OCI-LY3 (cell line): ENCODE measurements at regions not wholly inside any gene's neighbourhood (a gene's known extent, or its start where the extent isn't known, plus 50 kb on each side); places are given as distances from the start of the nearest gene placed in this dataset.

Source experiments
- H2AFZ ChIP-seq: fragments of 200-600, 300-600 bp; shearing (Covaris generic); 2 replicates; pipeline ENCODE4 v1.6.0; 2014; ENCODE audit warnings: antibody characterized with exemption, low read depth, low read length
- H3K27ac ChIP-seq: fragments of 200-600, 300-600 bp; sonication (generic); 2 replicates; pipeline ENCODE4 v1.5.1; 2014; ENCODE audit warnings: mild to moderate bottlenecking, low read length, moderate library complexity, mixed read lengths
- H3K27me3 ChIP-seq: fragments of 200-600, 300-600 bp; sonication (generic); 2 replicates; pipeline ENCODE4 v1.6.1; 2014; ENCODE audit warnings: low read depth, low read length, mixed read lengths
- H3K36me3 ChIP-seq: fragments of 200-600, 300-600 bp; sonication (generic); replicated peaks from 2 replicates; pipeline ENCODE3; 2014; ENCODE audit warnings: low read depth, low read length, mixed read lengths
- H3K4me1 ChIP-seq: fragments of 300-600, 200-600 bp; sonication (generic); 2 replicates; pipeline ENCODE4 v1.6.1; 2014; ENCODE audit warnings: low read length, mixed read lengths
- H3K4me2 ChIP-seq: fragments of 200-600, 300-600 bp; sonication (generic); 2 replicates; pipeline ENCODE4 v1.6.1; 2014; ENCODE audit warnings: low read length, mixed read lengths
- H3K4me3 ChIP-seq: fragments of 300-600, 200-600 bp; sonication (generic); 2 replicates; pipeline ENCODE4 v1.5.1; 2014; ENCODE audit warnings: antibody characterized with exemption, mild to moderate bottlenecking, low read length, moderate library complexity
- H3K79me2 ChIP-seq: fragments of 300-600, 200-600 bp; shearing (Covaris generic); 2 replicates; pipeline ENCODE4 v1.6.1; 2014; ENCODE audit warnings: mild to moderate bottlenecking, low read length, mixed read lengths
- H3K9ac ChIP-seq: fragments of 300-600, 200-600 bp; shearing (Covaris generic); 2 replicates; pipeline ENCODE4 v1.6.0; 2014; ENCODE audit warnings: mild to moderate bottlenecking, low read length, moderate library complexity
- H3K9me3 ChIP-seq: fragments of 200-600, 300-600 bp; shearing (Covaris generic); 2 replicates; pipeline ENCODE4 v1.6.1; 2014; ENCODE audit warnings: low read length, mixed read lengths; ENCODE audit not compliant: insufficient read depth
- H4K20me1 ChIP-seq: fragments of 200-600, 300-600 bp; sonication (generic); 2 replicates; pipeline ENCODE4 v1.6.1; 2016; ENCODE audit warnings: low read length, mixed read lengths; ENCODE audit not compliant: insufficient read depth
- CTCF ChIP-seq: fragments of 200-600, 300-600 bp; sonication (generic); IDR thresholded peaks from 2 replicates; pipeline ENCODE4 v1.5.1; 2014; ENCODE audit warnings: antibody characterized with exemption, low read length, low read depth
- EZH2phosphoT487 ChIP-seq: fragments of 200-600 bp; shearing (Covaris generic); IDR thresholded peaks from 2 replicates; pipeline ENCODE4 v1.6.1; 2018; ENCODE audit warnings: antibody characterized with exemption, mixed run types, low read depth

- no peaks in the 10 kb centered on the region for H3K9me3 ChIP-seq
- no peaks in the 10 kb centered on the region for H3K79me2 ChIP-seq
- TF ChIP-seq EZH2phosphoT487: no peak
- TF ChIP-seq CTCF: no peak
- H3K36me3 ChIP-seq: no peaks in the 10 kb centered on the region
- no peak overlapping the region for H3K9ac ChIP-seq
- no peak overlapping the region for H2AFZ ChIP-seq
- H3K27me3 ChIP-seq: no peaks in the 10 kb centered on the region
- no peak overlapping the region for H3K4me3 ChIP-seq
- H3K4me2 ChIP-seq: no peak overlapping the region
- no peak overlapping the region for H3K27ac ChIP-seq
- H3K4me1 ChIP-seq: no peaks in the 10 kb centered on the region
- no peaks in the 10 kb centered on the region for H4K20me1 ChIP-seq
These were observed 248.9 kb upstream of the UGT8 start for GRCh38 chr4:114349543-114350175.

- Histone ChIP-seq H3K4me2 (no peak overlapping the region), H3K4me1 (no peaks in the 10 kb centered on the region), H2AFZ (no peak overlapping the region), H3K36me3 (no peaks in the 10 kb centered on the region), H4K20me1 (no peaks in the 10 kb centered on the region), H3K27ac (no peak overlapping the region), H3K27me3 (no peaks in the 10 kb centered on the region), H3K9me3 (no peaks in the 10 kb centered on the region), H3K4me3 (no peak overlapping the region), H3K79me2 (no peaks in the 10 kb centered on the region), H3K9ac (no peak overlapping the region)
- no peak for TF ChIP-seq CTCF
- TF ChIP-seq EZH2phosphoT487: no peak
These were observed 239.7 kb upstream of the UGT8 start for GRCh38 chr4:114358901-114359300.

GRCh38 chr4:114361249-114361648, 237.4 kb upstream of the UGT8 start:
- Histone ChIP-seq H3K79me2 (no peaks in the 10 kb centered on the region), H3K4me2 (no peak overlapping the region), H4K20me1 (no peaks in the 10 kb centered on the region), H3K4me1 (no peaks in the 10 kb centered on the region), H3K9me3 (no peaks in the 10 kb centered on the region), H3K27ac (no peak overlapping the region), H3K27me3 (no peaks in the 10 kb centered on the region), H3K36me3 (no peaks in the 10 kb centered on the region), H3K9ac (no peak overlapping the region), H2AFZ (no peak overlapping the region), H3K4me3 (no peak overlapping the region)
- no peak for TF ChIP-seq EZH2phosphoT487
- TF ChIP-seq CTCF: no peak

- Histone ChIP-seq H4K20me1 (no peaks in the 10 kb centered on the region), H3K36me3 (no peaks in the 10 kb centered on the region), H3K27ac (no peak overlapping the region), H3K9ac (no peak overlapping the region), H3K27me3 (no peaks in the 10 kb centered on the region), H3K79me2 (no peaks in the 10 kb centered on the region), H3K4me2 (no peak overlapping the region), H2AFZ (no peak overlapping the region), H3K9me3 (no peaks in the 10 kb centered on the region), H3K4me1 (no peaks in the 10 kb centered on the region), H3K4me3 (no peak overlapping the region)
- TF ChIP-seq CTCF (no peak), EZH2phosphoT487 (no peak)
These were observed 233.8 kb upstream of the UGT8 start for GRCh38 chr4:114364857-114365256.
